ENCODE measurements at regions not wholly inside any gene's neighbourhood (a gene's known extent, or its start where the extent isn't known, plus 50 kb on each side); places are given as distances from the start of the nearest gene placed in this dataset.

DNA sequence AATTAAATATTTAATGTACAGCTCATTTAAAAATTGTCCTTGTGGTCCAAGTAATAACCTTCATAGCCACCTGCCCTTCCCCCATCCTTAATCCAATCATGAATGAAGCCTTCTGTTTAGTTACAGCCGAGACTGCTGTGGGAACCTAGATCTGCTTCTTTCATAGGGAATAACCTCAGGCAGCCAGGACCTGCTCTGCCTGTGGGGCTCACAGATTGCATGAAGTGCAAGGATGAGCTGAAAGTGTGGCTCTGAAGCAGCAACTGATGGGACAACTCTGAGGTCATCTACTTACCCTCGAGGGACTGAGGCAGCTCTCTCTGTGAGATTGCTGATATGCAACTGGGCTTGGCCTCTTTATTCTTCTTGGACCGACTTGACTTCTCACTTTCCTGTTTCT lies 169.8 kb downstream of the POTEB3 start:
- CTCF ChIA-PET, result no interaction called here
- peaks cover 69% of the 10 kb centered on the region for H3K9me3 Mint-ChIP-seq
- H3K36me3 Mint-ChIP-seq, result peaks cover 63% of the 10 kb centered on the region
- no peak for TF ChIP-seq NR3C1 (CRISPR knock-in tag; conservative IDR thresholded peaks at IDR 0.05; ENCODE audit: low read depth)
- no peak for TF ChIP-seq OVOL2 (CRISPR knock-in tag; IDR thresholded peaks at IDR 0.05; ENCODE audit: borderline replicate concordance)
- no peak for TF ChIP-seq ARID4B (CRISPR knock-in tag; IDR thresholded peaks at IDR 0.05; ENCODE audit: borderline replicate concordance)
- TF ChIP-seq E2F1 (CRISPR knock-in tag; IDR thresholded peaks at IDR 0.05), result no peak
- TF ChIP-seq HMGXB4 (CRISPR knock-in tag; IDR thresholded peaks at IDR 0.05), result no peak
- TF ChIP-seq, protein P1, sequence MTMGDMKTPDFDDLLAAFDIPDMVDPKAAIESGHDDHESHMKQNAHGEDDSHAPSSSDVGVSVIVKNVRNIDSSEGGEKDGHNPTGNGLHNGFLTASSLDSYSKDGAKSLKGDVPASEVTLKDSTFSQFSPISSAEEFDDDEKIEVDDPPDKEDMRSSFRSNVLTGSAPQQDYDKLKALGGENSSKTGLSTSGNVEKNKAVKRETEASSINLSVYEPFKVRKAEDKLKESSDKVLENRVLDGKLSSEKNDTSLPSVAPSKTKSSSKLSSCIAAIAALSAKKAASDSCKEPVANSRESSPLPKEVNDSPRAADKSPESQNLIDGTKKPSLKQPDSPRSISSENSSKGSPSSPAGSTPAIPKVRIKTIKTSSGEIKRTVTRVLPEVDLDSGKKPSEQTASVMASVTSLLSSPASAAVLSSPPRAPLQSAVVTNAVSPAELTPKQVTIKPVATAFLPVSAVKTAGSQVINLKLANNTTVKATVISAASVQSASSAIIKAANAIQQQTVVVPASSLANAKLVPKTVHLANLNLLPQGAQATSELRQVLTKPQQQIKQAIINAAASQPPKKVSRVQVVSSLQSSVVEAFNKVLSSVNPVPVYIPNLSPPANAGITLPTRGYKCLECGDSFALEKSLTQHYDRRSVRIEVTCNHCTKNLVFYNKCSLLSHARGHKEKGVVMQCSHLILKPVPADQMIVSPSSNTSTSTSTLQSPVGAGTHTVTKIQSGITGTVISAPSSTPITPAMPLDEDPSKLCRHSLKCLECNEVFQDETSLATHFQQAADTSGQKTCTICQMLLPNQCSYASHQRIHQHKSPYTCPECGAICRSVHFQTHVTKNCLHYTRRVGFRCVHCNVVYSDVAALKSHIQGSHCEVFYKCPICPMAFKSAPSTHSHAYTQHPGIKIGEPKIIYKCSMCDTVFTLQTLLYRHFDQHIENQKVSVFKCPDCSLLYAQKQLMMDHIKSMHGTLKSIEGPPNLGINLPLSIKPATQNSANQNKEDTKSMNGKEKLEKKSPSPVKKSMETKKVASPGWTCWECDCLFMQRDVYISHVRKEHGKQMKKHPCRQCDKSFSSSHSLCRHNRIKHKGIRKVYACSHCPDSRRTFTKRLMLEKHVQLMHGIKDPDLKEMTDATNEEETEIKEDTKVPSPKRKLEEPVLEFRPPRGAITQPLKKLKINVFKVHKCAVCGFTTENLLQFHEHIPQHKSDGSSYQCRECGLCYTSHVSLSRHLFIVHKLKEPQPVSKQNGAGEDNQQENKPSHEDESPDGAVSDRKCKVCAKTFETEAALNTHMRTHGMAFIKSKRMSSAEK (CRISPR knock-in tag; IDR thresholded peaks at IDR 0.05; ENCODE audit: borderline replicate concordance), result no peak
- TF ChIP-seq, protein P2, sequence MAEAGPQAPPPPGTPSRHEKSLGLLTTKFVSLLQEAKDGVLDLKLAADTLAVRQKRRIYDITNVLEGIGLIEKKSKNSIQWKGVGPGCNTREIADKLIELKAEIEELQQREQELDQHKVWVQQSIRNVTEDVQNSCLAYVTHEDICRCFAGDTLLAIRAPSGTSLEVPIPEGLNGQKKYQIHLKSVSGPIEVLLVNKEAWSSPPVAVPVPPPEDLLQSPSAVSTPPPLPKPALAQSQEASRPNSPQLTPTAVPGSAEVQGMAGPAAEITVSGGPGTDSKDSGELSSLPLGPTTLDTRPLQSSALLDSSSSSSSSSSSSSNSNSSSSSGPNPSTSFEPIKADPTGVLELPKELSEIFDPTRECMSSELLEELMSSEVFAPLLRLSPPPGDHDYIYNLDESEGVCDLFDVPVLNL (CRISPR knock-in tag; IDR thresholded peaks at IDR 0.05; ENCODE audit: borderline replicate concordance, low read depth), result no peak
- no peak for TF ChIP-seq CTCF (IDR thresholded peaks at IDR 0.05)
- no peak for TF ChIP-seq JAZF1 (CRISPR knock-in tag; IDR thresholded peaks at IDR 0.05)
- TF ChIP-seq ZNF281 (CRISPR knock-in tag; IDR thresholded peaks at IDR 0.05), result no peak
- TF ChIP-seq CREM (CRISPR knock-in tag; IDR thresholded peaks at IDR 0.05), result no peak
- TF ChIP-seq NR1H2 (CRISPR knock-in tag; IDR thresholded peaks at IDR 0.05), result no peak
- no peak for TF ChIP-seq STAT6 (CRISPR knock-in tag; conservative IDR thresholded peaks at IDR 0.05; ENCODE audit: low read depth)
- TF ChIP-seq ZNF396 (CRISPR knock-in tag; IDR thresholded peaks at IDR 0.05; ENCODE audit: borderline replicate concordance), result no peak
- TF ChIP-seq ZNF263 (CRISPR knock-in tag; IDR thresholded peaks at IDR 0.05; ENCODE audit: low read depth), result no peak
- TF ChIP-seq EMX1 (CRISPR knock-in tag; IDR thresholded peaks at IDR 0.05), result no peak
- no peak for TF ChIP-seq ZNF138 (CRISPR knock-in tag; conservative IDR thresholded peaks at IDR 0.05)

More for the DNA sequence above, 169.8 kb downstream of the POTEB3 start:
- Mint-ChIP-seq H3K4me3 (no peak overlapping the region), H3K4me1 (no peaks in the 10 kb centered on the region), H3K27me3 (ENCODE audit: low read depth) (peaks cover 27% of the 10 kb centered on the region), H3K27ac (no peak overlapping the region)
- DNase-seq (ENCODE audit: low spot score), result no peak
- POLR2A ChIA-PET, result no interaction called here
- no peak for ATAC-seq
